Dendritic cell treated with granulocyte-macrophage colony-stimulating factor and Interleukin-4, amounts not matched to agents 40 ng/mL and 50 ng/mL, for 4 days (primary cell): ENCODE measurements at regions not wholly inside any gene's neighbourhood (a gene's known extent, or its start where the extent isn't known, plus 50 kb on each side); places are given as distances from the start of the nearest gene placed in this dataset.

Experiments
- H3K27ac Mint-ChIP-seq: one replicate; pipeline ENCODE4 v1.8.0; 2022; ENCODE audit warnings: mild to moderate bottlenecking, mixed read lengths
- H3K27me3 Mint-ChIP-seq: one replicate; pipeline ENCODE4 v1.8.0; 2022; ENCODE audit warnings: mild to moderate bottlenecking, mixed read lengths
- H3K36me3 Mint-ChIP-seq: one replicate; pipeline ENCODE4 v1.8.0; 2022; ENCODE audit warnings: low read depth, mixed read lengths
- H3K4me1 Mint-ChIP-seq: one replicate; pipeline ENCODE4 v1.8.0; 2022; ENCODE audit warnings: low read depth, mixed read lengths
- H3K4me3 Mint-ChIP-seq: one replicate; pipeline ENCODE4 v1.8.0; 2022; ENCODE audit warnings: mild to moderate bottlenecking, moderate library complexity, mixed read lengths
- H3K9me3 Mint-ChIP-seq: one replicate; pipeline ENCODE4 v1.8.0; 2022; ENCODE audit warnings: mixed read lengths
- intact Hi-C: fragments of 100-400 bp; cut with micrococcal nuclease; formaldehyde crosslinking; loops from one replicate; pipeline ENCODE4 v1.15.0; 2022

DNA sequence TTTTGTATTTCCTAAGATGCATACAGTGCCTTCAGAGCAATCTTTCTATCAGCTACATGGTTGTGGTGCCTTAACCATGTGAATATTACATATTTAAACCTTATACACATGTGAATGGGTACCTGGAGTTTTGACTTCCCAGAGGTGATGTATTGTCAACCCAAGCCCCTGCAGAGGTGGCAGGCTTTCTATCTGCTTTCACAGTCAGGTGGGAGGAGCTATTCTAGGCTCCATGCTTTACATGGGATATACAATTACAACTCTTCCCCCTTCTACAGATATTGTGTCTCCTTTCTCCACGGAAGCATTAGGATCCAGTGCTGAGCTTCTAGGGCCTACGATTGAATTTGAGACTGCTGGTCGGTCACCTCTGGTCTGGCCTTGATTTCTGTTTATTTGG is 89.8 kb upstream of the TUT7 start:
- Mint-ChIP-seq H3K9me3 (no peaks in the 10 kb centered on the region), H3K27me3 (peaks cover 12% of the 10 kb centered on the region), H3K4me3 (no peak overlapping the region), H3K27ac (no peak overlapping the region), H3K36me3 (no peaks in the 10 kb centered on the region), H3K4me1 (no peaks in the 10 kb centered on the region)
- intact Hi-C loops, result no loop called here

DNA sequence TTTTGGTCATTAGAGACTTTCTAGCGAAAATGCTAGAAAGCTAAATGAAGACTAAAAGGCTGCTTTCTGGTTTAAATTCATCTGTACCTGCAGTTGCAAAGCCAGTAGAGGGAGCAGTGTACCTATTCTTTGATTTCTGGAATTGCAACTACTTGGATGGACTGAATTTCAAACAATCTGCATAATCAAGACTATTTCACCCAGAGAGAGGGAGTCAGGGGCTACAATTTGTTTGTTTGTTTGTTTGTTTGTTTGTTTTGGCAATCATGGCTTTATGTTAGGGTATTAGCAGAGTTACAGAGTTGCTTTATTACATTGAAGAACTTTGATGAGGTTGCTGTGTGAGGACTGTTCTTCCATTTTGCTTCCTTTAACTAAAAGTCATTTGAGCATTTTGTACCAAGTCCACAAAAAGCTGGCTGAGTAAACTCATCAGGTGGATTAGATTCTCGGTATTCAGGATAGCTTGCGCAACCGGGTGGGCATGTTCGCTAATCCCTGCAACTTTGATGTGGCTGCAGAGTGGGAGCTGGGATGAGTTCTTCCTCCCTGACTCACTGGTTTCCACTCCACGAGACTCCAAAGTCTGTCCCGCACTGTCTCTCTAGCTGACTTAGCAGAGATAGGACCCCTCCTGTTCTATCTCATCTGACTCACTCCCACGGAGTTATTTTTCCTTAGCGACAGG is 80.0 kb upstream of the TUT7 start:
- Mint-ChIP-seq H3K4me1 (no peaks in the 10 kb centered on the region), H3K4me3 (no peak overlapping the region), H3K27me3 (peaks cover 4% of the 10 kb centered on the region), H3K9me3 (peaks cover 6% of the 10 kb centered on the region), H3K36me3 (no peaks in the 10 kb centered on the region), H3K27ac (no peak overlapping the region)
- intact Hi-C loops, result loop anchor here (5.0 kb wide), 1 partner anchor 888 kb away; no protein-coding TSS in a partner anchor

DNA sequence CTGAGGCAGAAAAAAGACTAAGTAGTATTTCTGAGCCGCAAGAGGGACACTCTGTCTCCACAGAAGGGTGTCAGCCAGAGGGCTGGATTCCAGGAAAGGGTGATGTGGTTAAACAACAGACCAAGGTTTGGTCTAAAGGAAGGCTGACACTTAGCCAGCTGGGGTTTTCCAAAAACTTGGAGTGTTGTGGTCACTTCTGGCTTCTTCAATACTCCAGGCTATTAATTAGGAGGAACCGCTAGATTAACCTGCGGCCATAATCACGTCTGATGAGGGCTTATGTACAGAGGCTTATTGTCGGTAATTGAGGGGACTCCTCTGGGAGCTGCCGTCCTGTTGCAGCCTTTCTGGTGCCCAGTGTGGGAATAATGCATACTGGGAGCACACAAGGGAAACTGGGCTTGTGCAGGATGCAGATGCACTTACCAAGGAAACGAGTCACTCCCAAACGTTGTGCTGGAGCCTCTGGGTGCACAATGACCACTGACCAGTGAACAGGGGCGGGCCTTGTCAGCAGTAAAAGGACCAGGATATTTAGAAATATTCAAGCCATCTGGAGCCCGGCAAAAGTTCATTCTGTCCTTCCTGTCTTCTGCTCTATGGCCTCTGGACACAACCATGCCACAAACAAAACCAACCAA is 70.2 kb upstream of the TUT7 start:
- Mint-ChIP-seq H3K4me3 (no peak overlapping the region), H3K36me3 (no peaks in the 10 kb centered on the region), H3K27ac (no peak overlapping the region), H3K4me1 (no peaks in the 10 kb centered on the region), H3K9me3 (no peaks in the 10 kb centered on the region), H3K27me3 (peaks cover 21% of the 10 kb centered on the region)
- intact Hi-C loops, result no loop called here

DNA sequence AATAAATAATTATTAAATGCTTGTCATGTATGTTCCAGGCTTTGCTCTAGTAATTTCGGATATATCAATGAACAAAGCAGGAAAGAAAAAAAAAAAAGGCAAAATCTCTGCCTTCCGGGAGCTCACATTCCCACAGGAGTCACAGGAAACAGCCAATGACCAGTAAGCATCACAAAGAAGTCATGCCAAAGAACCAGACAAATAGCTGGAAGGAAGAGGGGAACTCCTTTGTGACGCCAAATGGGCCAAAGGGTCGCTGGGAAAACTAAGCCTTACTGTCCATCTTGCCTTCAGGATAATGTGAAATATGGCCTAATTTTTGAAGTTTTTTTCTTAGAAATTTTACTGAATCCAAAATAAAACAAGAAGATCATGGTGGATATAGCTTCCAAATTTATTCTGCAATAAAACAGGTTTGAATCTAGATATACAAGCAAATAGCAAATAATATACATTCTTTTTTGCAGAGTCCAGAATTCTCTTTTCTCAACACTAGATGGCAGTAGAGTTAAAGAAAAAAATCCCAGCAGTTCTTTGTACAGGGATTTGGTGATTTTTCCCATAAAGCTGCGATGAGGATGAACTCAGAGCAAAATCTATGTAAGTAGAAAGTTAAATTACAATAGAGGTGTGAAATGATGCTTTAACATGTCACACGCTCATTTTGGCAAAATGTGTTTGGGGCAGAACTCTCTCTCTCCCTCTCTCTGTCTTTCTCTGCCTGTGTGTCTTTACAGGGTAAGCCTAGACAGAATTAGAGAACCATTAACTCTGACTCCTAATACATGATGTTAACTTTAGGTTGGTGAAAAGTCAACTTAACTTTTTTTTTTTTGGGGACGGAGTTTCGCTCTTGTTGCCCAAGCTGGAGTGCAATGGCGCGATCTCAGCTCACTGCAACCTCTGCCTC is 60.0 kb upstream of the TUT7 start:
- peaks cover 24% of the 10 kb centered on the region for H3K27me3 Mint-ChIP-seq
- intact Hi-C loops, result no loop called here
- no peaks in the 10 kb centered on the region for H3K36me3 Mint-ChIP-seq
- no peaks in the 10 kb centered on the region for H3K9me3 Mint-ChIP-seq
- no peaks in the 10 kb centered on the region for H3K4me1 Mint-ChIP-seq
- H3K27ac Mint-ChIP-seq, result no peak overlapping the region
- no peak overlapping the region for H3K4me3 Mint-ChIP-seq

DNA sequence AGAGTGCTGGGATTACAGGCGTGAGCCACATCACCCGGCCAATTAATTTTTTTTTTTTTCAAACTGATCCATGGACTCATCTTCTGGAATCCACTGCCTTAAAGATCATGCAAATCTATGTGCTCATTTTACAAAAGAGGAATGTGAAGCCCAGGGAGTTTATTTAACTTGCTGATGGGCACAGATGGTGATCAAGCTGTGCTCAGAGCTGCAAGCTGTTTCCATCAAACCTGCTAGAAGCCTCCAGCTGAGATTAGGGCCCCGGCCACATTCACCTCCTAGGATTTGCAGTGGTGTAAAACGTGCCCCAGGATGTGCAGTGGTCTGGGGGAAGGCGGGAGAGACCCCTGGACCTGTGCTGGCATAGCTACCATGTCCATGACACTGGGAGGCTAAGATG is 56.1 kb upstream of the TUT7 start:
- no peaks in the 10 kb centered on the region for H3K36me3 Mint-ChIP-seq
- H3K27me3 Mint-ChIP-seq, result peaks cover 23% of the 10 kb centered on the region
- no peak overlapping the region for H3K27ac Mint-ChIP-seq
- peaks cover 19% of the 10 kb centered on the region for H3K4me1 Mint-ChIP-seq
- H3K9me3 Mint-ChIP-seq, result no peaks in the 10 kb centered on the region
- intact Hi-C loops, result no loop called here
- no peak overlapping the region for H3K4me3 Mint-ChIP-seq

DNA sequence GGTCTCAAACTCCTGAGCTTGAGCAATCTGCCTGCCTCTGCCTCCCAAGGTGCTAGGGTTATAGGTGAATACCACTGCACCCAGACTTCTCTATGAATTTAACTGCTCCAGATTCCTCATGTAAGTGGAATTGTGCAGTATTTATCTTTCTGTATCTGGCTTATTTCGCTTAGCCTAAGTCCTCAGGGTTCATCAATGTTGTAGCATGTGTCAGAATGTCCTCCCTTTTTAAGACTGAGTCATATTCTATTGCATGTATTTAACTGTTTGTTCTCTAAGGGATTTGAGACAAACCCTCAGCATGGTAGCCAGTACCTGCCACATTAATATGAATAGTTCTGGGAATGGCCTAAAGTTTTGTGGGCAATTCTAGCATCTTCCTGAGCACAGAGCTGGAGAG is 53.9 kb upstream of the TUT7 start:
- peaks cover 26% of the 10 kb centered on the region for H3K27me3 Mint-ChIP-seq
- no peak overlapping the region for H3K4me3 Mint-ChIP-seq
- no peaks in the 10 kb centered on the region for H3K9me3 Mint-ChIP-seq
- H3K36me3 Mint-ChIP-seq, result no peaks in the 10 kb centered on the region
- intact Hi-C loops, result no loop called here
- no peak overlapping the region for H3K27ac Mint-ChIP-seq
- H3K4me1 Mint-ChIP-seq, result peaks cover 19% of the 10 kb centered on the region

DNA sequence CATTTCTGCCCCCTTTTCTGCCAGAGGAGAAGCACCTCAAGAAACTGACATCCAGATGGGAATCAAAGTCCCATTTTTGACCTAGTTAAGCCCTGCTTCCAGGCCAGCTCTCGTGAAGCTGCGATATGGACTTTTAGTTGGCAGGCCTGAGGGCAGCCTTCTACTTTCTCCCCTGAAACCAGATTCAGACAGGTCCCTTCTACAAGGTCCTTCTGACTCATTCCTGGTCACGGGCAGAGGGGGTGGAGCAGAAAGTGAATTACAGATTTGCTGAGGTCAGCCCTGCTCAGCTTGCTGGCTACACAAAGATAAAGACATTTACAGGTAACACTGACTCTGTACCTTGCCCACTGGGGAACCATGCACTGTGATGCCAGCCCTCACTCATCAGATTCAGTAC is 52.8 kb upstream of the TUT7 start:
- peaks cover 24% of the 10 kb centered on the region for H3K4me1 Mint-ChIP-seq
- H3K36me3 Mint-ChIP-seq, result no peaks in the 10 kb centered on the region
- intact Hi-C loops, result no loop called here
- H3K27ac Mint-ChIP-seq, result no peak overlapping the region
- peaks cover 25% of the 10 kb centered on the region for H3K27me3 Mint-ChIP-seq
- no peak overlapping the region for H3K4me3 Mint-ChIP-seq
- H3K9me3 Mint-ChIP-seq, result no peaks in the 10 kb centered on the region

DNA sequence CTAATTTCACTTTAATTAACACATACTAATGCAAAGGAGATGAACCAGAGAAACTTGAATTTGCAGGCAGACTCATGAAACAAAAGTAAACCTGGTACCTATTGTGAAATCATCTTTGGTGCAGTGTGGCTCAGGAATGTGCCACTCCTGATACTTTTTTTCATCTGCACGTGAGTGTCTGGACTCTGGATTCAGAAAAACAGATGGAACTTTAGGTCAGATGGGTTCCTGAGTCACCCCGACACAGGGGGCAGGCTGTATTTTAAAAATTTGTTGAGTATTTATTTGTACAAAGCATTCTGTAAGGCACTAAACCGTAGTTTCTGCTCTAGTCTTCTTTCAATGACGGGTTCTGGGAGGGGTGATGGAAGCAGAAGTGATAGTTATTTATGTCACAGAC is 52.2 kb upstream of the TUT7 start:
- Mint-ChIP-seq H3K27me3 (peaks cover 22% of the 10 kb centered on the region), H3K4me1 (peaks cover 24% of the 10 kb centered on the region), H3K9me3 (no peaks in the 10 kb centered on the region), H3K4me3 (no peak overlapping the region), H3K36me3 (no peaks in the 10 kb centered on the region), H3K27ac (peak overlapping the region; percentile 72)
- intact Hi-C loops, result no loop called here

DNA sequence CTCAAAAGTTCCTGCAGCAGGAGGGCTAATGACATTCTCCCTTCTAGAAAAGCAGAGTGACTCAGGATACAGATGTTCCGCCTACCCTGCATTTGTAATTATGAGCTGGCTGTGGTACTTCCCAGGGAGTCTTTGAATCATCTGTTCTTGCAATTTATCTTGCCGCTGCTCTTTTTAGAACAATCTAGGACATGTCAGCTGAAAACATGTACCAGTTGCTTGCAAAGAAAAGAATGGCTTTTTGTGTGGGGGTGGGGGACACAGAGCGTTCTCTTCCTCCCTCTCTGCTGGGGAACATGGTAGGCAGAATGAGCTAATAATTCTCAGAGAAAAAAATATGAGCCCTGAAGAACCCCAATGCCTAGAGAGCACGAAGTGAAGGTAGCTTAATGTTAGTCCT is 51.7 kb upstream of the TUT7 start:
- no peaks in the 10 kb centered on the region for H3K36me3 Mint-ChIP-seq
- peaks cover 23% of the 10 kb centered on the region for H3K27me3 Mint-ChIP-seq
- intact Hi-C loops, result no loop called here
- H3K27ac Mint-ChIP-seq, result peak overlapping the region; percentile 72
- peaks cover 24% of the 10 kb centered on the region for H3K4me1 Mint-ChIP-seq
- no peak overlapping the region for H3K4me3 Mint-ChIP-seq
- H3K9me3 Mint-ChIP-seq, result no peaks in the 10 kb centered on the region

DNA sequence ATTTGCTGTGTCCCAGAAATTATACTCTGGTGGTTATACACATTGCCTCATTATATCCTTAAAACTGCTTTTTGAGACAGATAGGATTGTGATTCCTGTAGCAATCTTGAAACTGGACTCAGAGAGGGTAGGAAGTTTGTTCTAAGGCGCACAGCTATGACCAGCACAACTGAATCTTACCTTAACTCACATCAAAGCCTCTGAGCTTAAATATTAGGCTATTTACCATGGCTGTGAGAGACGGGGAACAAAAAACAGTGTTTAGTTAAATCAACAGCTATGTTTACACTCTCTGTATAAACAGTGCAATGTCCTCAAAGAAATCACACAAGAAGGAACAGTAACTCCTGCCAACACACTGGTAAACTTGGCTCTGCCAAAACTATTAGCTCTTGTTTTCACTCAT is 50.9 kb upstream of the TUT7 start:
- intact Hi-C loops, result no loop called here
- peaks cover 24% of the 10 kb centered on the region for H3K4me1 Mint-ChIP-seq
- no peak overlapping the region for H3K27ac Mint-ChIP-seq
- no peaks in the 10 kb centered on the region for H3K9me3 Mint-ChIP-seq
- no peaks in the 10 kb centered on the region for H3K36me3 Mint-ChIP-seq
- peaks cover 21% of the 10 kb centered on the region for H3K27me3 Mint-ChIP-seq
- H3K4me3 Mint-ChIP-seq, result no peak overlapping the region
